Heart right ventricle (tissue), 16 donors: ENCODE measurements at regions not wholly inside any gene's neighbourhood (a gene's known extent, or its start where the extent isn't known, plus 50 kb on each side); places are given as distances from the start of the nearest gene placed in this dataset.

Experiments used
- ATAC-seq, 8 donors: fragments of 200-7000 bp; cut with Tn5 transposase; one replicate each; pipeline ENCODE4 v1.9.1; 2020; ENCODE audit warnings: mild to moderate bottlenecking in 8 of 8, moderate library complexity in 8 of 8, moderate number of reproducible peaks in 1 of 8
- DNase-seq, 2 donors: peaks; one replicate each; pipeline ENCODE4 v3.0.0-alpha.2; 2020
- H3K27ac ChIP-seq, 10 donors: fragments of 200-600 bp; sonication (generic) in 2 of 10; one replicate each; pipeline versions ENCODE4 v1.5.0 to v1.8.0; 2020 to 2022; ENCODE audit warnings: mild to moderate bottlenecking in 3 of 10
- H3K27me3 ChIP-seq, 7 donors: fragments of 200-600 bp; one replicate each; pipeline ENCODE4 v1.8.0; 2021 to 2022; ENCODE audit warnings: mild to moderate bottlenecking in 2 of 7
- H3K36me3 ChIP-seq, 9 donors: fragments of 200-600 bp; sonication (generic) in 1 of 9; one replicate each; pipeline versions ENCODE4 v1.5.0 to v1.8.0; 2020 to 2022; ENCODE audit warnings: mild to moderate bottlenecking in 2 of 9
- H3K4me1 ChIP-seq, 9 donors: fragments of 200-600 bp; sonication (generic) in 1 of 9; one replicate each; pipeline versions ENCODE4 v1.5.0 to v1.8.0; 2020 to 2022; ENCODE audit warnings: mild to moderate bottlenecking in 4 of 9
- H3K4me3 ChIP-seq, 10 donors: fragments of 200-600 bp; sonication (generic) in 2 of 10; one replicate each; pipeline versions ENCODE4 v1.5.0 to v1.8.0; 2020 to 2022; ENCODE audit warnings: mild to moderate bottlenecking in 7 of 10, moderate library complexity in 2 of 10
- H3K9me3 ChIP-seq, 11 donors: fragments of 200-600 bp in 10 of 11; sonication (generic) in 2 of 11; one replicate each; pipeline versions ENCODE4 v1.5.0 to v1.8.0; 2013 to 2022; ENCODE audit warnings: mild to moderate bottlenecking in 2 of 11, control low read depth in 1 of 11, moderate library complexity in 1 of 11
- WGBS, 2 donors: extraction: QIAGEN DNeasy Blood & Tissue Kit; methylation state at CpG; one replicate each; pipeline ENCODE4 v1.1.7; 2013; ENCODE audit warnings: inconsistent platforms in 1 of 2; 5-methylcytosine and 5-hydroxymethylcytosine counted together
- intact Hi-C, 10 donors: fragments of 100-400 bp; cut with DNase I; formaldehyde crosslinking; loops; one replicate each; pipeline versions ENCODE4 v1.11.1 to v1.14.2; 2022
- TF ChIP-seq, protein P1 (sequence below), 9 donors: fragments of 200-600 bp; sonication (generic) in 2 of 9; IDR thresholded peaks; one replicate each; pipeline versions ENCODE4 v1.5.0 to v1.8.0; 2021 to 2022; ENCODE audit warnings: antibody characterized with exemption in 9 of 9, mild to moderate bottlenecking in 5 of 9, moderate library complexity in 1 of 9
- donor health status: Arrhythmogenic right ventricular cardiomyopathy.
- donor health status: ischemic (EF 13 %, LVEDD 7.1; RV severe dilation, severe dysfunction).
- donor health status: healthy with polysubstance abuse.
- donor health status: DM: no; HTN: yes; CAD: no.
- donor health status: DM: no; HTN: no; CAD: no.
- donor health status: ischemic (EF 25% LVEDD 6.9; RV normal size, moderate dysfunction).
- donor health status: ischemic (EF 25% LVEDD 5.7; RV mildly dilated, moderate dysfunction).
- donor health status: healthy.
- donor health status: DM: yes; HTN: yes; CAD: no.
- donor health status: Ischemic cardiomyopathy.
- donor health status: ischemic (EF 35%, LVEDD 5.7; RV mildly dilated, moderate dysfunction).
- donor health status: nonischemic (EF 11% LVEDD 7.7; RV severe dilation, severe dysfunction).
- donor health status: DM: yes; HTN: yes; CAD: no.
- donor health status: PGD.
- donor health status: ischemic (EF 29% LVEDD 5.4; RV normal size, mild dysfunction).
- donor health status: nonischemic (EF 23%, LVEDD 6.1; RV moderate dilation, normal function).

DNA sequence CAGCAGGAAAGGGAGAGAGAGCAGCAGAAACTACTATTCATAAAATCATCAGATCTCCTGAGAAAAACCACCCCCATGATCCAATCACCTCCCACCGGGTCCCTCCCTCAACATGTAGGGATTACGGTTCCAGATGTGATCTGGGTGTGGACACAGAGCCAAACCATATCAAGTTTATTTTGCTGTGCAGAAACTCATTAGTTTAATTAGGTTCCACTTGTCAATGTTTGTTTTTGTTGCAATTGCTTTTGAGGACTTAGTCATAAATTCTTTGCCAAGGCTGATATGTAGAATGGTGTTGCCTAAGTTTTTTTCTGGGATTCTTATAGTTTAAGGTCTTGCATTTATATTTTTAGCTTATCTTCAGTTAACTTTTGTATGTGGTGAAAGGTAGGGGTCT, 422.0 kb upstream of the HS3ST5 start:
- H3K36me3 ChIP-seq = no peaks in the 10 kb centered on the region
- H3K27me3 ChIP-seq = peaks cover 0 to 3% (median 0%) of the 10 kb centered on the region in 7 donors
- TF ChIP-seq, protein P1, sequence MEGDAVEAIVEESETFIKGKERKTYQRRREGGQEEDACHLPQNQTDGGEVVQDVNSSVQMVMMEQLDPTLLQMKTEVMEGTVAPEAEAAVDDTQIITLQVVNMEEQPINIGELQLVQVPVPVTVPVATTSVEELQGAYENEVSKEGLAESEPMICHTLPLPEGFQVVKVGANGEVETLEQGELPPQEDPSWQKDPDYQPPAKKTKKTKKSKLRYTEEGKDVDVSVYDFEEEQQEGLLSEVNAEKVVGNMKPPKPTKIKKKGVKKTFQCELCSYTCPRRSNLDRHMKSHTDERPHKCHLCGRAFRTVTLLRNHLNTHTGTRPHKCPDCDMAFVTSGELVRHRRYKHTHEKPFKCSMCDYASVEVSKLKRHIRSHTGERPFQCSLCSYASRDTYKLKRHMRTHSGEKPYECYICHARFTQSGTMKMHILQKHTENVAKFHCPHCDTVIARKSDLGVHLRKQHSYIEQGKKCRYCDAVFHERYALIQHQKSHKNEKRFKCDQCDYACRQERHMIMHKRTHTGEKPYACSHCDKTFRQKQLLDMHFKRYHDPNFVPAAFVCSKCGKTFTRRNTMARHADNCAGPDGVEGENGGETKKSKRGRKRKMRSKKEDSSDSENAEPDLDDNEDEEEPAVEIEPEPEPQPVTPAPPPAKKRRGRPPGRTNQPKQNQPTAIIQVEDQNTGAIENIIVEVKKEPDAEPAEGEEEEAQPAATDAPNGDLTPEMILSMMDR (IDR thresholded peaks at IDR 0.05) = no peak
- H3K9me3 ChIP-seq = peaks cover 0 to 6% (median 0%) of the 10 kb centered on the region in 11 donors
- no peak for DNase-seq
- H3K4me1 ChIP-seq = no peaks in the 10 kb centered on the region
- intact Hi-C loops = no loop called here
- H3K4me3 ChIP-seq = no peak overlapping the region
- H3K27ac ChIP-seq = no peak overlapping the region
- no peak for ATAC-seq
- WGBS, 2 donors = 83 to 88% methylated on average over 2 of the region's 2 CpGs

DNA sequence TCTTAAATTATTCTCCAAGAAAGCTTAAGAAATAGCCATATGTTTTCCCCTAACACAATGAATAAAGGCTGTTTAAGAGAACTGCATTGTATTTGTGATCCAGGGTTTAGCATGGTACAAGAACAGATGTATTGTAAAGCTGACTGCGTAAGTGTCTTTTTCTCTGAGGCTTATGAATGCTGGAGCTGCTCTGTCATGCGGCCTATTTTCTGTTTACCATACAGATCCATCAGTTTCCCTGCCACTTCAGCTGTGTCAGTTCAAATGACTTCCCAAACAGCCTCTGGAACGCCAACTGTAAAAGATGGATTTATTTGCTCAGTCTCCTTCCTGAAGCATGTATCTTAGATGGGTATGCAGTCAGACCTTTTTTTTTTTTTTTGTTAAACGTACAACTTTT, 419.3 kb upstream of the HS3ST5 start:
- Histone ChIP-seq H3K4me1 (no peaks in the 10 kb centered on the region), H3K27ac (no peak overlapping the region), H3K4me3 (no peak overlapping the region), H3K36me3 (no peaks in the 10 kb centered on the region), H3K27me3 (no peaks in the 10 kb centered on the region), H3K9me3 (peaks cover 0 to 6% (median 0%) of the 10 kb centered on the region in 11 donors)
- intact Hi-C loops = no loop called here
- ATAC-seq (no peak), DNase-seq (no peak)
- TF ChIP-seq, protein P1 (IDR thresholded peaks at IDR 0.05) = no peak
- WGBS, 2 donors = 71% methylated on average over 4 of the region's 4 CpGs

DNA sequence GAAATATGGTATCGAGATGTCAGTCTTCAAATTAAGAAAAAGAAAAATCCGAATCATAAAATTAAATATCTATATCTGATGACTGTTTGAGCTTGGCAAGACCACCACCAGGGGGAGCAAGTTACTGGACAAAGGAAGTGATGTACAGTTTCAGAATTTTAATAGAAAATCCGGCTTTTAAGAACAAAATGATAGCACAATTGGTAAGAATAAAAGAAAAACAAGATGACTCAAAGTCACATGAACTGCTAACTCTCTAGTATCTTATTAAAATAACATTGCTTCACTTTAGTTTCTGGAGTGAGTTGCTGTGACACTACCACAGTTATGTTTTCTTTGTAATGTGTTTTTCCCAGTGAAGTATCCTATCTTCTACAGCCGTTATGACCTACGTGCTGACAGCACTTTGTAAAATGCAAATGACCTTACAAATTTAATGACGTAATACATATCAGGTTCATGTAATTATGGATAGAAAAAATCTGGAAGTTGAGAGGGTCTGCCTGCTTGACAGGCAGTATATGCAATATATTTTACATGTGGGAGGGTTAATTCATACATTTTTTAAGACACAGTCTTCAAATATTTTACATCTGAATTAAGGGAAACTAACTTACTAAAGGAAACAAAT, 405.3 kb upstream of the HS3ST5 start:
- intact Hi-C loops = loop anchor here in 6 of 10 donors (2.0 to 10.0 kb wide), 4 partner anchors 799 to 1149 kb away; no protein-coding TSS in a partner anchor
- Histone ChIP-seq H3K36me3 (no peaks in the 10 kb centered on the region), H3K4me3 (no peak overlapping the region), H3K9me3 (no peaks in the 10 kb centered on the region), H3K4me1 (no peaks in the 10 kb centered on the region), H3K27ac (no peak overlapping the region), H3K27me3 (no peaks in the 10 kb centered on the region)
- WGBS, 2 donors = 14 to 17% methylated on average over 6 of the region's 6 CpGs
- DNase-seq = peak in 1 of 2 donors; percentile 28
- ATAC-seq = no peak
- TF ChIP-seq, protein P1 (IDR thresholded peaks at IDR 0.05) = peak; percentile 33 to 74 (median 62)

DNA sequence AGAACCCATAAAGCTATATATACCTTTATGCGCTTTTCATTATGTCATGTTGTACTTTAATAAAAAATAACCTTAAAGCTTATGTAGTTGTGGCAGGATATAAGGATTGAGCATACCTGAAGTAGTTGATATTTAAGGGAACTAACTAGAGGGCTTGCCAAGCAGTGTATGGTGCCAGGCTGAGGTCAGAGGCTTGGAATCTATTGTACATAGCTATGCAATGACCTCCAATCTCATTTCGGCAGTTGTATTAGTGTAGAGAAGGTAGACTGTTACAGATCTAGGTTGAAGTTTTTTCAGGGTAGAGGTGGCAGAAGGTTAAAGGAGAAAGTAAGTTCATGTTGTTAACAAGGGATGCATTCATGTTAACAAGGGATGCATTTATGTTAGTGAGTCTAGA, 397.7 kb upstream of the HS3ST5 start:
- WGBS, 2 donors = 64 to 74% methylated on average over 2 of the region's 2 CpGs
- ATAC-seq = peak in 5 of 8 donors; percentile 47 to 83 (median 68)

More for the DNA sequence above, 397.7 kb upstream of the HS3ST5 start:
- Histone ChIP-seq H3K27me3 (no peaks in the 10 kb centered on the region), H3K9me3 (peaks cover 0 to 3% (median 0%) of the 10 kb centered on the region in 11 donors), H3K27ac (no peak overlapping the region), H3K4me3 (no peak overlapping the region), H3K36me3 (no peaks in the 10 kb centered on the region), H3K4me1 (no peaks in the 10 kb centered on the region)
- TF ChIP-seq, protein P1 (IDR thresholded peaks at IDR 0.05) = no peak
- intact Hi-C loops = loop anchor here in 2 of 10 donors (10.0 kb wide), 1 partner anchor 1154 kb away; no protein-coding TSS in a partner anchor
- DNase-seq = peak in 1 of 2 donors; percentile 11
